Skeletal muscle satellite cell (primary cell): ENCODE measurements at regions not wholly inside any gene's neighbourhood (a gene's known extent, or its start where the extent isn't known, plus 50 kb on each side); places are given as distances from the start of the nearest gene placed in this dataset.

Source experiments
- H3K27me3 ChIP-seq: 2 replicates; pipeline ENCODE4 v1.7.0; 2013; ENCODE audit warnings: low read length; ENCODE audit not compliant: control insufficient read depth, insufficient read depth
- H3K36me3 ChIP-seq: 2 replicates; pipeline ENCODE4 v1.7.0; 2013; ENCODE audit warnings: mild to moderate bottlenecking, control low read depth, low read length; ENCODE audit not compliant: insufficient read depth
- H3K4me1 ChIP-seq: 2 replicates; pipeline ENCODE4 v1.7.0; 2013; ENCODE audit warnings: low read length; ENCODE audit not compliant: control insufficient read depth, insufficient read depth
- H3K4me2 ChIP-seq: 2 replicates; pipeline ENCODE4 v1.7.0; 2013; ENCODE audit warnings: mild to moderate bottlenecking, low read length
- H3K4me3 ChIP-seq: 2 replicates; pipeline ENCODE4 v1.7.0; 2013; ENCODE audit warnings: low read length
- H3K9ac ChIP-seq: 2 replicates; pipeline ENCODE4 v1.7.0; 2013; ENCODE audit warnings: mild to moderate bottlenecking, low read depth, low read length, moderate library complexity
- H3K9me3 ChIP-seq: replicated peaks from 2 replicates; pipeline ENCODE4 v1.7.0; 2013; ENCODE audit warnings: mild to moderate bottlenecking, control low read depth, low read length

- no peaks in the 10 kb centered on the region for H3K4me1 ChIP-seq
- no peak overlapping the region for H3K4me2 ChIP-seq
- no peaks in the 10 kb centered on the region for H3K36me3 ChIP-seq
- no peaks in the 10 kb centered on the region for H3K9me3 ChIP-seq
- H3K4me3 ChIP-seq: no peak overlapping the region
- H3K9ac ChIP-seq: no peak overlapping the region
- peaks cover 81% of the 10 kb centered on the region for H3K27me3 ChIP-seq
Observed at GRCh38 chrX:110435196-110435595, 76.5 kb downstream of the RTL9 start.

GRCh38 chrX:110436523-110436922 lies 77.9 kb downstream of the RTL9 start:
- no peak overlapping the region for H3K4me2 ChIP-seq
- H3K9me3 ChIP-seq: no peaks in the 10 kb centered on the region
- H3K36me3 ChIP-seq: no peaks in the 10 kb centered on the region
- H3K4me1 ChIP-seq: no peaks in the 10 kb centered on the region
- peaks cover 84% of the 10 kb centered on the region for H3K27me3 ChIP-seq
- H3K4me3 ChIP-seq: no peak overlapping the region
- H3K9ac ChIP-seq: no peak overlapping the region

- Histone ChIP-seq H3K4me2 (no peak overlapping the region), H3K9me3 (no peaks in the 10 kb centered on the region), H3K36me3 (no peaks in the 10 kb centered on the region), H3K27me3 (peaks cover 85% of the 10 kb centered on the region), H3K9ac (no peak overlapping the region), H3K4me3 (no peak overlapping the region), H3K4me1 (no peaks in the 10 kb centered on the region)
Observed at GRCh38 chrX:110437686-110438085, 79.0 kb downstream of the RTL9 start.

DNA sequence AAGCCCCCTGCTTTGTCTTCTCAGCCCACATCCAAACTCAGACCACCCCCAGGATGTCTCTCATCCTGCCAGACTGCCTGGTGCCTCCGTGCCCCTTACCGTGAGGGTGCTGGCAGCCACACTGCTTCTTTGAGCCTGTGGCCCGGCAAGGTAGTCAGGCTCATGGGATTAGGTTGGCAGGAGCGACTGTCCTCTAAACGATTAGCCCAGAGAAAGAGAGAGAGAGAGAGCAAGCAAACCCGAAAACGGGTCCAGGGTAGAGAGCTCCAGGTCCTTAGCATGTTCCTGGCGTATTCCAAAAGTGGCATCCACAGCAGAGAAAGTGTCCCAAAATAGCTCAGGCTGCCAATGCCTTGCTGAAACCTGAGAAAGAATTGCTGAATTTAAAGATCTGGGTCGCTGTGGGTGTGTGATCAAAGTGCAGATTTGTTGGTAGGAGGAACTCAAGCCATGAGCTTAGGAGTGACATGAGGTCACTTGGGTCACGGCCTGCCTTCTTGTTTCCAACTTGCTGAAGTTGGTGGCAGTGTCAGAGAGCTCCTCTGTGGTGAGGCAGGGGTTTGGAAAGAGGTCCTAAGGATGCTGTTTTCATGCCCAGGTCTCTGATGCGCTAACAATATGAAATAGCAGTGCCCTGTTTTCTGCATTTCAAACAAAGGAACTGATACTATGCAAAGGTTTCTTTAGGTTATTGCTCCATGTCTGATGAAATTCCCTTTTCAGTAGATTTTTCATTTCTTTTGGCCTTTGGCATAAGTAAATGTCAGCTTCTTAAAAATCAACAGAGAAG lies 81.6 kb downstream of the RTL9 start:
- Histone ChIP-seq H3K4me2 (no peak overlapping the region), H3K4me1 (no peaks in the 10 kb centered on the region), H3K36me3 (no peaks in the 10 kb centered on the region), H3K4me3 (no peak overlapping the region), H3K9ac (no peak overlapping the region), H3K9me3 (no peaks in the 10 kb centered on the region), H3K27me3 (peaks cover 94% of the 10 kb centered on the region)

DNA sequence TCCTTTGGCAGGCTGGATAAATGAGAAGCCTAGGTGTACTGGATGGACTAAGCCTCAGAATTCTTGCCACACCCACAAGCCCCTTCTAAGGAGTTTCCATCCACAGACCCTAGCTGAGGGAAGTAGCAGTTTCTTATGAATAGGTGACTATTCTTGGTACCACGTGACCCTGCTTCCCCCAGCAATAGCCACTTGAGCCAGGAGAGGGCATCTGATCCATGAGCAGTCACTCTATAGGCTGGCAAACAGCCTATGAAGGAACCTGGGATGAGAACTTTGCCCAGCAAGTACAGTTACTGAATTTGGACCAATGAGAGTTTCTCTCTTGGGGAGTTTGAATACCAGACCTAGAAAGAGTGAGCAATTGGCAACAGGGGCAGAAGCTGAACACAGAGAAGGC lies 84.0 kb downstream of the RTL9 start:
- no peaks in the 10 kb centered on the region for H3K4me1 ChIP-seq
- H3K36me3 ChIP-seq: no peaks in the 10 kb centered on the region
- no peaks in the 10 kb centered on the region for H3K9me3 ChIP-seq
- no peak overlapping the region for H3K9ac ChIP-seq
- no peak overlapping the region for H3K4me2 ChIP-seq
- H3K4me3 ChIP-seq: no peak overlapping the region
- peaks cover 84% of the 10 kb centered on the region for H3K27me3 ChIP-seq

DNA sequence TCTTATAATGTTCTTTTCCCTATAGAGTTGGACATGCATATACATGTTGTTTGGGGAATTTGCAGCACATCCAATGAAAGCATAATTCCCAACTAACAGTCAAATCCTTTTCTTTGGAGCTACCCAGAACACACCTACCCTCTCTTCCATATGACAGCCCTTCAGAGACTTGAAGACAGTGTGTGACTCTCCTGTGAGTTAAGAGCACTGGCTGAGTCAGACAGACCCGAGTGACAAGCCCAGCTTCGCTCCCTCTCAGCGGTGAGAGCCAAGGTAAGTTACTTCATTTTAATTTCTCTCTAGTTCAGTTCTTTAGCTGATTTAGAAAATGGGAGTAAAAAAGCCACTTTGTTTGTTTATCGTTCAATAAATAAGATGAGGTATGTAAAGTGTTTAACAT lies 86.3 kb downstream of the RTL9 start:
- H3K9me3 ChIP-seq: no peaks in the 10 kb centered on the region
- no peak overlapping the region for H3K4me2 ChIP-seq
- H3K9ac ChIP-seq: no peak overlapping the region
- no peaks in the 10 kb centered on the region for H3K4me1 ChIP-seq
- no peaks in the 10 kb centered on the region for H3K36me3 ChIP-seq
- peaks cover 73% of the 10 kb centered on the region for H3K27me3 ChIP-seq
- H3K4me3 ChIP-seq: no peak overlapping the region

DNA sequence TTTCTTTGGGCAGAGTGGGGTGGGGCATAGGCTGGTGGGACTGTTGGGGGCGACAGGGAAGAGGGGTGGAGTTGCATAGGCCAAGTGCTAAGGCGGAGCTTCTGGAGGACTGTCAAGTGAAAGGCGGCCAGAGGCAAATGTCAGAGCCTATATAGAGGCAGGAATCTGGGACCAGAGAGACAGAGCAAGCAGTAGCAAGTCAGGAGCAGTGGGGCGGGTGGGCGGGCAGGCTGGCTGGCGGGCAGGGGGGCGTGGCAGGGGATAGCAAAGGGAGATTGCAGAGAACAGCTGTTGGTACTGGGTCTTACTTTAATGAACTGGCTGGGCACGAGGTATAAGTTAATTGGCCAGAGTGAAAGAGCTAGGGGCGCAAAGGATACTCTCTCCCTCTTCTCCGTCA lies 89.8 kb downstream of the RTL9 start:
- Histone ChIP-seq H3K4me1 (no peaks in the 10 kb centered on the region), H3K27me3 (peaks cover 72% of the 10 kb centered on the region), H3K9ac (no peak overlapping the region)

DNA sequence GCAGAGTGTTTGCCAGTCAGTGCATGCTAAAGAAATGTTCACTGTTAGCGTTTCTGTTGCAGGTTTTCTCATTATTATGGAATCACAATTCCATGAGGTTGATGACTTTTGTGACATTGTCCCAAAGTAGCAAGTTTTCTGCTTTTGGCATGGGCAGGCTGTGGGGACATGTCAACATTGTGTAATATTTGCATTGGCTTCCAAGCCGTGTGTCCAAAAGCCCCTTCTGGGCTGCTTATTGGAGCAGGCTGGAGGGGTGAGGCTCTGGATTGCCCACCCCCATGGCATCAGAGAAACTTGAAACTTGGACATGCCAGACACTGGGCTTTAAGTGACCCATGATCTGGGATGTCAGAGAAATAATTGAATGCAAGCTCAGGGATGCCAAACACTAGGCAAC lies 90.7 kb downstream of the RTL9 start:
- H3K27me3 ChIP-seq: peaks cover 71% of the 10 kb centered on the region
- H3K9ac ChIP-seq: no peak overlapping the region
- H3K4me3 ChIP-seq: no peak overlapping the region
- no peak overlapping the region for H3K4me2 ChIP-seq
- H3K36me3 ChIP-seq: no peaks in the 10 kb centered on the region
- H3K9me3 ChIP-seq: no peaks in the 10 kb centered on the region
- no peaks in the 10 kb centered on the region for H3K4me1 ChIP-seq

More for the DNA sequence above, 89.8 kb downstream of the RTL9 start:
- Histone ChIP-seq H3K4me2 (no peak overlapping the region), H3K36me3 (no peaks in the 10 kb centered on the region), H3K4me3 (no peak overlapping the region), H3K9me3 (no peaks in the 10 kb centered on the region)

DNA sequence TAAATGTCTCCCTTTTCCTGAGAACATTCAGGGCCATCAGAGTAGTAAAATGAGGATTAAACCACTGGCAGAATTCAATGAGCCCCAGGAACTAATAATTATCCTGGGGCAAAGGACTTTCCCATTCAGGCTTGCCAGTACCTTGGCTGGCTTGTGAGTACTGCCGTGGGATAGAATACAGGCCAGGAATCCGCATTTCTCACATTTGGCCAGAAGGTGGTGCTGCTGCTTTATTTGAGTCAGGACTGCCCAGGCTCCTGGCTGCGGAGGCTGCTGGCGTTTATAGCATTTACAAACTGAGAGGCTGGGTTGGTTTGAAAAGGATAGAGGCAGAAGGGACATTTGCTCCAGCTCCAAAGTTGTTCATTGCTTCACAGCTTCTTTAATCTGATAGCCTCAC lies 91.4 kb downstream of the RTL9 start:
- no peak overlapping the region for H3K4me3 ChIP-seq
- H3K4me2 ChIP-seq: no peak overlapping the region
- H3K36me3 ChIP-seq: no peaks in the 10 kb centered on the region
- H3K9me3 ChIP-seq: no peaks in the 10 kb centered on the region
- H3K4me1 ChIP-seq: no peaks in the 10 kb centered on the region
- no peak overlapping the region for H3K9ac ChIP-seq
- H3K27me3 ChIP-seq: peaks cover 71% of the 10 kb centered on the region

GRCh38 chrX:110454336-110454735 lies 95.7 kb downstream of the RTL9 start:
- no peaks in the 10 kb centered on the region for H3K9me3 ChIP-seq
- H3K4me3 ChIP-seq: no peak overlapping the region
- H3K4me1 ChIP-seq: no peaks in the 10 kb centered on the region
- H3K36me3 ChIP-seq: no peaks in the 10 kb centered on the region
- H3K27me3 ChIP-seq: peaks cover 80% of the 10 kb centered on the region
- H3K9ac ChIP-seq: no peak overlapping the region
- H3K4me2 ChIP-seq: no peak overlapping the region

- H3K36me3 ChIP-seq: no peaks in the 10 kb centered on the region
- H3K4me2 ChIP-seq: no peak overlapping the region
- no peaks in the 10 kb centered on the region for H3K4me1 ChIP-seq
- H3K27me3 ChIP-seq: peaks cover 36% of the 10 kb centered on the region
- no peaks in the 10 kb centered on the region for H3K9me3 ChIP-seq
- no peak overlapping the region for H3K9ac ChIP-seq
- H3K4me3 ChIP-seq: no peak overlapping the region
Observed at GRCh38 chrX:110462957-110463356, 104.3 kb downstream of the RTL9 start.

DNA sequence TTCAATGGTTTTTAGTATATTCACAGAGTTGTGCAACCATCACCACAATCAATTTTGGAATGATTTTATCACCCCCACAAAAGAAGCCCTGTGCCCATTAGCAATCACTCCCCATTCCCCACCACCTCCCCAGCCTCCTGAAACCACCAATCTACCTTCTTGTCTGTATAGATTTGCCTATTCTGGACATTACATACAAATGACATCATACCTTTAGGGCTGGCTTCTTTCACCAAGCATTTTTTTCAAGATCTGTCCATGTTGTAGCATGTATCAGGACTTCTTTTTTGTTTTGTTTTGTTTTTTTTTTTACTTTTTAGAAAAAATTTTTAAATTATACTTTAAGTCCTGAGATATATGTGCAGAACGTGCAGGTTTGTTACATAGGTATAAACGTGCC lies 108.1 kb downstream of the RTL9 start:
- Histone ChIP-seq H3K27me3 (peaks cover 15% of the 10 kb centered on the region), H3K4me3 (no peak overlapping the region), H3K4me2 (no peak overlapping the region), H3K9ac (no peak overlapping the region), H3K9me3 (no peaks in the 10 kb centered on the region), H3K4me1 (no peaks in the 10 kb centered on the region), H3K36me3 (no peaks in the 10 kb centered on the region)
